ENCODE measurements at regions not wholly inside any gene's neighbourhood (a gene's known extent, or its start where the extent isn't known, plus 50 kb on each side); places are given as distances from the start of the nearest gene placed in this dataset.

- Mint-ChIP-seq H3K36me3 (peaks cover 7% of the 10 kb centered on the region), H3K4me3 (no peak overlapping the region), H3K27ac (no peak overlapping the region), H3K9me3 (peaks cover 77% of the 10 kb centered on the region), H3K4me1 (peaks cover 7% of the 10 kb centered on the region), H3K27me3 (ENCODE audit: low read depth) (peaks cover 41% of the 10 kb centered on the region)
- ChIA-PET POLR2A (no interaction called here), CTCF (no interaction called here)
- DNase-seq (ENCODE audit: low spot score) (no peak), ATAC-seq (no peak)
- TF ChIP-seq ZNF121 (CRISPR knock-in tag; IDR thresholded peaks at IDR 0.05) (no peak), FOXK1 (CRISPR knock-in tag; IDR thresholded peaks at IDR 0.05) (no peak), ZNF281 (CRISPR knock-in tag; IDR thresholded peaks at IDR 0.05) (no peak)
- TF ChIP-seq, protein P1, sequence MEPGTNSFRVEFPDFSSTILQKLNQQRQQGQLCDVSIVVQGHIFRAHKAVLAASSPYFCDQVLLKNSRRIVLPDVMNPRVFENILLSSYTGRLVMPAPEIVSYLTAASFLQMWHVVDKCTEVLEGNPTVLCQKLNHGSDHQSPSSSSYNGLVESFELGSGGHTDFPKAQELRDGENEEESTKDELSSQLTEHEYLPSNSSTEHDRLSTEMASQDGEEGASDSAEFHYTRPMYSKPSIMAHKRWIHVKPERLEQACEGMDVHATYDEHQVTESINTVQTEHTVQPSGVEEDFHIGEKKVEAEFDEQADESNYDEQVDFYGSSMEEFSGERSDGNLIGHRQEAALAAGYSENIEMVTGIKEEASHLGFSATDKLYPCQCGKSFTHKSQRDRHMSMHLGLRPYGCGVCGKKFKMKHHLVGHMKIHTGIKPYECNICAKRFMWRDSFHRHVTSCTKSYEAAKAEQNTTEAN (CRISPR knock-in tag; IDR thresholded peaks at IDR 0.05), result no peak
Observed at GRCh38 chr3:13705051-13705450, 156.1 kb downstream of the FBLN2 start.

GRCh38 chr3:13704174-13704573 is 155.2 kb downstream of the FBLN2 start:
- no peak for TF ChIP-seq GRHL2 (CRISPR knock-in tag; IDR thresholded peaks at IDR 0.05; ENCODE audit: insufficient replicate concordance, severe bottlenecking)
- peaks cover 34% of the 10 kb centered on the region for H3K27me3 Mint-ChIP-seq (ENCODE audit: low read depth)
- ChIA-PET CTCF (no interaction called here), POLR2A (no interaction called here)
- H3K4me3 Mint-ChIP-seq, result no peak overlapping the region
- peaks cover 68% of the 10 kb centered on the region for H3K9me3 Mint-ChIP-seq
- DNase-seq (ENCODE audit: low spot score) (no peak), ATAC-seq (no peak)
- H3K4me1 Mint-ChIP-seq, result peaks cover 15% of the 10 kb centered on the region
- H3K27ac Mint-ChIP-seq, result no peak overlapping the region
- H3K36me3 Mint-ChIP-seq, result peaks cover 7% of the 10 kb centered on the region

DNA sequence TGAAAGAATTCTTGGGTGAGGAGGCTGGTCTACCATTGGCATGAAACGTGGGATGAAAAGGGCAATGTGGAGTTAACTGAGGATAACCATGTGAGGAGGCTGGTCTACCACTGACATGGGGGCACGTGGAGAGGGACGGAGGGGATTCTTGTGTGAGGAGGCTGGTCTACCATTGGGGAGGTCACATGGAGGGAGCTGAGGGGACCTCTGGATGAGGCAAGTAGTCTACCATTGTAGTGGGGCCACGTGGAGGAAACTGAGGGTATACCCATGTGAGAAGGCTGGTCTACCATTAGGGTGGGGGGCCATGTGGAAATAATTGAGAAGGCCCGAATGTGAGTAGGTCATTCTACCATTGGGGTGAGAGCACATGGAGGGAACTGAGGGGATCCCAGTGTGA is 154.1 kb downstream of the FBLN2 start:
- POLR2A ChIA-PET, result no interaction called here
- H3K9me3 Mint-ChIP-seq, result peaks cover 57% of the 10 kb centered on the region
- CTCF ChIA-PET, result no interaction called here
- H3K36me3 Mint-ChIP-seq, result peaks cover 5% of the 10 kb centered on the region; the same call in 1 of the 2 replicates
- no peak overlapping the region for H3K27ac Mint-ChIP-seq
- TF ChIP-seq IRF2 (CRISPR knock-in tag; IDR thresholded peaks at IDR 0.05; ENCODE audit: borderline replicate concordance, low read depth) (no peak), ZNF317 (CRISPR knock-in tag; IDR thresholded peaks at IDR 0.05; ENCODE audit: borderline replicate concordance, low read depth) (no peak), HMGXB4 (CRISPR knock-in tag; IDR thresholded peaks at IDR 0.05) (no peak), ZNF423 (CRISPR knock-in tag; IDR thresholded peaks at IDR 0.05) (no peak), RORB (CRISPR knock-in tag; IDR thresholded peaks at IDR 0.05) (no peak), ERG (CRISPR knock-in tag; IDR thresholded peaks at IDR 0.05) (no peak), CTCF (IDR thresholded peaks at IDR 0.05) (no peak)
- DNase-seq (ENCODE audit: low spot score) (no peak), ATAC-seq (no peak)
- no peak overlapping the region for H3K4me3 Mint-ChIP-seq
- H3K27me3 Mint-ChIP-seq (ENCODE audit: low read depth), result peaks cover 23% of the 10 kb centered on the region
- peaks cover 25% of the 10 kb centered on the region for H3K4me1 Mint-ChIP-seq
